CD4-positive, alpha-beta T cell treated with Interleukin-15 for 1 hour (primary cell): ENCODE measurements at regions not wholly inside any gene's neighbourhood (a gene's known extent, or its start where the extent isn't known, plus 50 kb on each side); places are given as distances from the start of the nearest gene placed in this dataset.

Source experiments
- DNase-seq: peaks from one replicate; pipeline ENCODE4 v3.0.0-alpha.2; 2020

- no peak for DNase-seq
Measured at GRCh38 chr6:120924214-120924613, 410.1 kb downstream of the TBC1D32 start.

- no peak for DNase-seq
Measured at GRCh38 chr6:120918137-120918536, 416.1 kb downstream of the TBC1D32 start.

GRCh38 chr6:120916844-120917243, 417.4 kb downstream of the TBC1D32 start:
- no peak for DNase-seq

- DNase-seq: no peak
Measured at GRCh38 chr6:120913486-120913885, 420.8 kb downstream of the TBC1D32 start.

- no peak for DNase-seq
Measured at GRCh38 chr6:120908767-120909166, 425.5 kb downstream of the TBC1D32 start.

- DNase-seq: no peak
Measured at GRCh38 chr6:120903836-120904235, 430.4 kb downstream of the TBC1D32 start.

GRCh38 chr6:120899932-120900331, 434.3 kb downstream of the TBC1D32 start:
- no peak for DNase-seq

GRCh38 chr6:120894077-120894476, 440.2 kb downstream of the TBC1D32 start:
- no peak for DNase-seq

GRCh38 chr6:120876931-120877330, 457.3 kb downstream of the TBC1D32 start:
- DNase-seq: no peak

GRCh38 chr6:120876424-120876823, 457.9 kb downstream of the TBC1D32 start:
- DNase-seq: no peak

- DNase-seq: no peak
Measured at GRCh38 chr6:120875900-120876299, 458.4 kb downstream of the TBC1D32 start.

- DNase-seq: no peak
Measured at GRCh38 chr6:120874422-120874821, 459.9 kb downstream of the TBC1D32 start.

GRCh38 chr6:120873125-120873865, 461.0 kb downstream of the TBC1D32 start:
- DNase-seq: no peak

- DNase-seq: no peak
Measured at GRCh38 chr6:120872262-120872578, 462.1 kb downstream of the TBC1D32 start.

- DNase-seq: no peak
Measured at GRCh38 chr6:120871416-120872261, 462.6 kb downstream of the TBC1D32 start.

GRCh38 chr6:120869397-120869796, 464.9 kb downstream of the TBC1D32 start:
- no peak for DNase-seq

- DNase-seq: no peak
Measured at GRCh38 chr6:120857422-120857821, 476.9 kb downstream of the TBC1D32 start.

- no peak for DNase-seq
Measured at GRCh38 chr6:120854583-120854982, 479.7 kb downstream of the TBC1D32 start.

GRCh38 chr6:120853489-120853888, 480.8 kb downstream of the TBC1D32 start:
- DNase-seq: no peak

GRCh38 chr6:120852293-120852849, 481.9 kb downstream of the TBC1D32 start:
- no peak for DNase-seq

GRCh38 chr6:120826253-120826652, 508.0 kb downstream of the TBC1D32 start:
- DNase-seq: no peak

- DNase-seq: no peak
Measured at GRCh38 chr6:120816794-120817193, 517.5 kb downstream of the TBC1D32 start.

GRCh38 chr6:120805276-120805675, 529.0 kb downstream of the TBC1D32 start:
- DNase-seq: no peak

- no peak for DNase-seq
Measured at GRCh38 chr6:120804612-120805011, 529.7 kb downstream of the TBC1D32 start.
